ENCODE measurements at regions not wholly inside any gene's neighbourhood (a gene's known extent, or its start where the extent isn't known, plus 50 kb on each side); places are given as distances from the start of the nearest gene placed in this dataset.

DNA sequence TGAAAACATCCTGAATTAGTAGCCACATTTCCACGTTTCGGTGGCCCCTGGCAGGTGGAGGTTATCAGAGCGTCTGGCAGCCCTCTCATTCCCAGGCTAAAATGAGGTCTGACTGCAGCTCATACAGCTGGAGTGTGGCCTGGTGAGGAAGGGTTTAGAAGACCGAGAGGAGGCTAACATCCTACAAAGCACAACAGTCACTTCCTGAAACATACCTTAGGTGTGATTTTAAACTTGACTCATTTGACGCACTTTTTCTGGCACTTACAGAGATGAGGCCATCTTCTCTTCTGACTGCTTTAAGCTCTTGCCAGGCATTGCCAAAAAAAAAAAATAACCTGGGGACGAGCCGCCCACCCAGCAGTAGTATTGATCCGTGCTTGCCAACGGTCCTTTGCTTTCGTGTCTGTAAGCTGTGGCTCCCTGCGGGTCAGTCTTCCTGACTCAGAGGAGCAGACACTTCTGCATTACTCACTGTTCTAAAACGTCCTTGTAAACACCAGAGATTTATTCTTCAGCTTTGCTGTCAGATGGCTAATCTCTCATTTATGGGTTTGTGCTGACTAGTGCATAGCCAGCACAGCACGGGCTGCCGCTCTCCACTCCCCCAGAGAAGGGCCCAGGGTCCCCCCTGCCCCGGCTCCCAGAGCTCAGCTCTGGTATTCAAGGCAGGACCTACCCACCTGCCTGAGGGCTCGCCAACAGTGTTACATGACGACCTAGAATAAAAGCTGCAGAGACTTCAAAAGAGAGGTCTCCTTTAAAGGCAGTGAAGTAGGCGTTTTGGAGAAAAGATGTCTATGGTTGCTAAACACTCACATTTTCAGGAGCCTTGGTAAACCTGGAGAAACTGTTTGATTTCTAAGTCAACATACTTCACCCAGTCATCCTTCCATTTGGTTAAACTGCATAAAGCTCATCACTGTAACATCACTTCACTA lies 78.5 kb upstream of the FRMD1 start:
- no peak for ATAC-seq
- no peak for TF ChIP-seq BACH2 (CRISPR knock-in tag; IDR thresholded peaks at IDR 0.05; ENCODE audit: borderline replicate concordance)
- no peak for TF ChIP-seq ZC3H10 (CRISPR knock-in tag; IDR thresholded peaks at IDR 0.05)
- TF ChIP-seq ZNF565 (CRISPR knock-in tag; conservative IDR thresholded peaks at IDR 0.05; ENCODE audit: low read depth): no peak
- TF ChIP-seq TOX (CRISPR knock-in tag; IDR thresholded peaks at IDR 0.05; ENCODE audit: borderline replicate concordance): no peak
- TF ChIP-seq SNAI2 (CRISPR knock-in tag; IDR thresholded peaks at IDR 0.05): no peak
- no peak for TF ChIP-seq RARB (CRISPR knock-in tag; IDR thresholded peaks at IDR 0.05)
- TF ChIP-seq OSR1 (CRISPR knock-in tag; IDR thresholded peaks at IDR 0.05): no peak
- TF ChIP-seq CSDC2 (CRISPR knock-in tag; IDR thresholded peaks at IDR 0.05): no peak

DNA sequence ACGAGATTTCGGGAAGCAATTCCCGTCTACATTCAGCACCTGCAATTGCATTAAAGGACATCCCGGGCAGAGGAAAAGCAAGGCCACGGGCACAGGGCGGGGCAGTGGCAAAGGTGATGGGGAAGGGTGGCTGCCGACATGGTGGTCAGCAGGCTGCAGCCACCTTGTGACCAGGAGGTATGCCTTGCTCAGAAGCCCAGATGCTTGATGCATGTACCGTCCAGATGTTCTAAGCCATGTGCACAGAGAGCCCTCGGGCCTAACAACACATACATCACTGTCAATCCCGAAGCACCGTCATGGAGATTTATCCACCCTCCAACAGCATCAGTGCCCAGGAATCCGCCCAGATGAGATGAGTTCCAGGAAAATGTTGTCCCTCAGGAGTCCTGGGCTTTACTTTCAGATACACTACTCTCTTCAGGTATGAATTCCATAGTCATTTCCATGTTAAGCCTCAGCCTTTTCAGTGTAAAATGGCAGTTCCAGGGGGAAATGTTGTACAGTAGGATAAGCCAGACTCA lies 77.8 kb upstream of the FRMD1 start:
- TF ChIP-seq ZNF70 (CRISPR knock-in tag; IDR thresholded peaks at IDR 0.05) (no peak), ZFP3 (CRISPR knock-in tag; IDR thresholded peaks at IDR 0.05) (no peak), ZNF8 (CRISPR knock-in tag; IDR thresholded peaks at IDR 0.05) (no peak)
- ATAC-seq: no peak

DNA sequence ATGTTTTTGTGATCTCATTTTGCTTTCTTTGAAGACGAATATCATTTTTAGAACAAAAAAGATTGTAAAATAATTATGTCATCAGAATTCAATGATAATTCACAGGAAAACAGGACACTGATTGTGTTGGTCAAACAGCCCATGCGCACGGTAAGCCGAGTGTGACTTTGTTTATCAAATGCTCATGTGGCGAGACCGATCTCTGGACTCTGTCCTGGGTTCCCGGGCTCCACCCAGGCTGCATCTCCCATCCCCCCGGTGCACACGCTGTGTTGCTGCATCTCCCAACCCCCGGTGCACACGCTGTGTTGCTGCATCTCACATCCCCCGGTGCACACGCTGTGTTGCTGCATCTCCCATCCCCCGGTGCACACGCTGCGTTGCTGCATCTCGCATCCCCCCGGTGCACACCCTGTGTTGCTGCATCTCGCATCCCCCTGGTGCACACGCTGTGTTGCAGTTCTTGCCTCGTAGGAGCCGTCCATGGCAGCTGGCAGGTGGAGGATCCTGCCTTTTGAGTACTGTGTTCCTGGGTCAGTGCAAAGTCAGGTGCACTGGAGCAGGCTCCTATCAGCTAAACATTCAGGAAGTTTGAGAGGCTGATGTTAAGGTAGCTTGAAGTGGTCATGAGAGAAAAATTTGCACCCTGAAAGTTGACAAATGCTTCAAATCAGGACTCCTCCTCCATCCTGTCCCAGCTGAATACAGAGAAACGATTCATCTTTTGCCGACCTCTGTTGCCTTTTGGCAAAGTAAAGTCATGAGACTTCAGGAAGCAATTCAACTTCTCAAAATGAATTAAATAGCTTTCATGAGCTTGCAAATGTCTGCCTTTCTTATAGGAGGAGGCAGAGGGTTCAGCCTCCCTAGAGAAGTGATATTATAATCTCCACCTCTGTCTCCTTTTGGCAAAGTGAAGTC lies 77.1 kb upstream of the FRMD1 start:
- no peak for TF ChIP-seq ZFP30 (CRISPR knock-in tag; IDR thresholded peaks at IDR 0.05)
- no peak for TF ChIP-seq TCF4 (CRISPR knock-in tag; IDR thresholded peaks at IDR 0.05; ENCODE audit: borderline replicate concordance)
- TF ChIP-seq ZNF70 (CRISPR knock-in tag; IDR thresholded peaks at IDR 0.05): no peak
- TF ChIP-seq, protein P1, sequence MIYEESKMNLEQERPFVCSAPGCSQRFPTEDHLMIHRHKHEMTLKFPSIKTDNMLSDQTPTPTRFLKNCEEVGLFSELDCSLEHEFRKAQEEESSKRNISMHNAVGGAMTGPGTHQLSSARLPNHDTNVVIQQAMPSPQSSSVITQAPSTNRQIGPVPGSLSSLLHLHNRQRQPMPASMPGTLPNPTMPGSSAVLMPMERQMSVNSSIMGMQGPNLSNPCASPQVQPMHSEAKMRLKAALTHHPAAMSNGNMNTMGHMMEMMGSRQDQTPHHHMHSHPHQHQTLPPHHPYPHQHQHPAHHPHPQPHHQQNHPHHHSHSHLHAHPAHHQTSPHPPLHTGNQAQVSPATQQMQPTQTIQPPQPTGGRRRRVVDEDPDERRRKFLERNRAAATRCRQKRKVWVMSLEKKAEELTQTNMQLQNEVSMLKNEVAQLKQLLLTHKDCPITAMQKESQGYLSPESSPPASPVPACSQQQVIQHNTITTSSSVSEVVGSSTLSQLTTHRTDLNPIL (CRISPR knock-in tag; IDR thresholded peaks at IDR 0.05; ENCODE audit: low read depth): no peak
- TF ChIP-seq TOX (CRISPR knock-in tag; IDR thresholded peaks at IDR 0.05; ENCODE audit: borderline replicate concordance): no peak
- TF ChIP-seq, protein P2, sequence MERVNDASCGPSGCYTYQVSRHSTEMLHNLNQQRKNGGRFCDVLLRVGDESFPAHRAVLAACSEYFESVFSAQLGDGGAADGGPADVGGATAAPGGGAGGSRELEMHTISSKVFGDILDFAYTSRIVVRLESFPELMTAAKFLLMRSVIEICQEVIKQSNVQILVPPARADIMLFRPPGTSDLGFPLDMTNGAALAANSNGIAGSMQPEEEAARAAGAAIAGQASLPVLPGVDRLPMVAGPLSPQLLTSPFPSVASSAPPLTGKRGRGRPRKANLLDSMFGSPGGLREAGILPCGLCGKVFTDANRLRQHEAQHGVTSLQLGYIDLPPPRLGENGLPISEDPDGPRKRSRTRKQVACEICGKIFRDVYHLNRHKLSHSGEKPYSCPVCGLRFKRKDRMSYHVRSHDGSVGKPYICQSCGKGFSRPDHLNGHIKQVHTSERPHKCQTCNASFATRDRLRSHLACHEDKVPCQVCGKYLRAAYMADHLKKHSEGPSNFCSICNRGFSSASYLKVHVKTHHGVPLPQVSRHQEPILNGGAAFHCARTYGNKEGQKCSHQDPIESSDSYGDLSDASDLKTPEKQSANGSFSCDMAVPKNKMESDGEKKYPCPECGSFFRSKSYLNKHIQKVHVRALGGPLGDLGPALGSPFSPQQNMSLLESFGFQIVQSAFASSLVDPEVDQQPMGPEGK (CRISPR knock-in tag; IDR thresholded peaks at IDR 0.05; ENCODE audit: borderline replicate concordance): no peak
- TF ChIP-seq ARNTL (CRISPR knock-in tag; IDR thresholded peaks at IDR 0.05; ENCODE audit: borderline replicate concordance, low read depth): no peak
- no peak for TF ChIP-seq ESRRG (CRISPR knock-in tag; IDR thresholded peaks at IDR 0.05)
- no peak for ATAC-seq

- ATAC-seq: no peak
- TF ChIP-seq PPARA (CRISPR knock-in tag; IDR thresholded peaks at IDR 0.05; ENCODE audit: borderline replicate concordance): no peak
- 0 out of 2 replicates have a peak, but pooled peaks have one; percentile 7 for TF ChIP-seq ISL1 (CRISPR knock-in tag; IDR thresholded peaks at IDR 0.05)
Observed at GRCh38 chr6:168155193-168155592, 76.2 kb upstream of the FRMD1 start.

GRCh38 chr6:168154263-168154917 lies 75.4 kb upstream of the FRMD1 start:
- no peak for ATAC-seq

More at GRCh38 chr6:168154263-168154917, 75.4 kb upstream of the FRMD1 start:
- TF ChIP-seq GLIS3 (CRISPR knock-in tag; IDR thresholded peaks at IDR 0.05) (no peak), ZNF565 (CRISPR knock-in tag; conservative IDR thresholded peaks at IDR 0.05; ENCODE audit: low read depth) (no peak), POU6F1 (CRISPR knock-in tag; IDR thresholded peaks at IDR 0.05; ENCODE audit: borderline replicate concordance, low read depth) (no peak), ZFP3 (CRISPR knock-in tag; IDR thresholded peaks at IDR 0.05) (no peak), PPARA (CRISPR knock-in tag; IDR thresholded peaks at IDR 0.05; ENCODE audit: borderline replicate concordance) (no peak), TSHZ2 (CRISPR knock-in tag; IDR thresholded peaks at IDR 0.05) (no peak), TCF4 (CRISPR knock-in tag; IDR thresholded peaks at IDR 0.05; ENCODE audit: borderline replicate concordance) (no peak), TOX (CRISPR knock-in tag; IDR thresholded peaks at IDR 0.05; ENCODE audit: borderline replicate concordance) (no peak), OSR1 (CRISPR knock-in tag; IDR thresholded peaks at IDR 0.05) (no peak), BACH2 (CRISPR knock-in tag; IDR thresholded peaks at IDR 0.05; ENCODE audit: borderline replicate concordance) (no peak), ZNF70 (CRISPR knock-in tag; IDR thresholded peaks at IDR 0.05) (no peak)
- TF ChIP-seq, protein P1 (CRISPR knock-in tag; IDR thresholded peaks at IDR 0.05; ENCODE audit: low read depth): no peak

Data from SK-N-SH treated with all-trans-retinoic acid at 6 μM for 48 hours (cell line).